Naive thymus-derived CD4-positive, alpha-beta T cell (primary cell): ENCODE measurements at regions not wholly inside any gene's neighbourhood (a gene's known extent, or its start where the extent isn't known, plus 50 kb on each side); places are given as distances from the start of the nearest gene placed in this dataset.
"Not testable (repeated sequence)": the region's sequence is repeated elsewhere in the genome, so short reads cannot be mapped to it uniquely, and the experiment has no call there.

Experiments used
- ATAC-seq: fragments of 150-1000 bp; cut with Tn5 transposase; 2 replicates; pipeline ENCODE4 v1.10.0; 2021; ENCODE audit warnings: mild to moderate bottlenecking, moderate library complexity
- CTCF ChIA-PET: fragments of 350-600 bp; sonication (Branson Sonifier 250); formaldehyde crosslinking; loops from one replicate; lab custom pipeline; 2021; ENCODE audit warnings: antibody characterized with exemption; lab: Charles Lee
- POLR2A ChIA-PET: fragments of 350-600 bp; sonication (Branson Sonifier 250); formaldehyde crosslinking; loops from one replicate; lab custom pipeline; 2021; ENCODE audit warnings: antibody characterized with exemption, inconsistent platforms; lab: Charles Lee
- DNase-seq, 9 donors: peaks; one replicate each; pipeline versions ENCODE4 v3.0.0 to v3.0.0-alpha.2; 2020 to 2022; ENCODE audit warnings: mixed read lengths in 1 of 9
- H3K27ac ChIP-seq: one replicate; pipeline ENCODE4 v1.7.0; 2013; ENCODE audit warnings: mild to moderate bottlenecking, low read depth, low read length, moderate library complexity
- H3K27me3 ChIP-seq, 2 donors: one replicate each; pipeline ENCODE4 v1.7.0; 2013; ENCODE audit warnings: low read length in 2 of 2, mild to moderate bottlenecking in 2 of 2, moderate library complexity in 2 of 2; ENCODE audit not compliant: control insufficient read depth in 2 of 2, insufficient read depth in 2 of 2
- H3K36me3 ChIP-seq, 3 experiments: 1 replicate in 2 of 3; 2 replicates in 1 of 3; pipeline ENCODE4 v1.7.0; 2013; ENCODE audit warnings: low read length in 3 of 3, mild to moderate bottlenecking in 3 of 3, moderate library complexity in 1 of 3; ENCODE audit not compliant: insufficient read depth in 3 of 3, control insufficient read depth in 2 of 3
- H3K4me1 ChIP-seq, 2 donors: one replicate each; pipeline ENCODE4 v1.7.0; 2013; ENCODE audit warnings: low read length in 2 of 2, mild to moderate bottlenecking in 2 of 2, moderate library complexity in 1 of 2; ENCODE audit not compliant: control insufficient read depth in 2 of 2, insufficient read depth in 2 of 2
- H3K4me3 ChIP-seq: 2 replicates; pipeline ENCODE4 v1.7.0; 2013; ENCODE audit warnings: mild to moderate bottlenecking, low read length
- H3K9me3 ChIP-seq, 3 experiments: 1 replicate in 2 of 3; 2 replicates in 1 of 3; pipeline ENCODE4 v1.7.0; 2013; ENCODE audit warnings: low read length in 3 of 3; ENCODE audit not compliant: control insufficient read depth in 2 of 3
- H3K27ac Mint-ChIP-seq, 9 donors: one replicate each; pipeline ENCODE4 v1.8.0; 2020 to 2022; ENCODE audit warnings: mixed read lengths in 9 of 9, mild to moderate bottlenecking in 8 of 9, moderate library complexity in 5 of 9, inconsistent platforms in 2 of 9
- H3K27me3 Mint-ChIP-seq, 5 donors: one replicate each; pipeline ENCODE4 v1.8.0; 2021 to 2022; ENCODE audit warnings: mixed read lengths in 5 of 5, mild to moderate bottlenecking in 1 of 5
- H3K36me3 Mint-ChIP-seq, 5 donors: one replicate each; pipeline ENCODE4 v1.8.0; 2020 to 2022; ENCODE audit warnings: mixed read lengths in 5 of 5, mild to moderate bottlenecking in 3 of 5, inconsistent platforms in 1 of 5
- H3K4me1 Mint-ChIP-seq, 7 donors: one replicate each; pipeline ENCODE4 v1.8.0; 2020 to 2022; ENCODE audit warnings: mixed read lengths in 7 of 7, mild to moderate bottlenecking in 3 of 7, inconsistent platforms in 1 of 7
- H3K4me3 Mint-ChIP-seq, 10 donors: one replicate each; pipeline ENCODE4 v1.8.0; 2020 to 2022; ENCODE audit warnings: mild to moderate bottlenecking in 10 of 10, mixed read lengths in 10 of 10, moderate library complexity in 6 of 10, inconsistent platforms in 2 of 10
- H3K9me3 Mint-ChIP-seq, 11 donors: one replicate each; pipeline ENCODE4 v1.8.0; 2020 to 2022; ENCODE audit warnings: mixed read lengths in 11 of 11, mild to moderate bottlenecking in 4 of 11, inconsistent platforms in 1 of 11, moderate library complexity in 1 of 11
- intact Hi-C, 2 donors: fragments of 100-400 bp; cut with micrococcal nuclease; formaldehyde crosslinking; loops; one replicate each; pipeline ENCODE4 v1.15.1; 2023

DNA sequence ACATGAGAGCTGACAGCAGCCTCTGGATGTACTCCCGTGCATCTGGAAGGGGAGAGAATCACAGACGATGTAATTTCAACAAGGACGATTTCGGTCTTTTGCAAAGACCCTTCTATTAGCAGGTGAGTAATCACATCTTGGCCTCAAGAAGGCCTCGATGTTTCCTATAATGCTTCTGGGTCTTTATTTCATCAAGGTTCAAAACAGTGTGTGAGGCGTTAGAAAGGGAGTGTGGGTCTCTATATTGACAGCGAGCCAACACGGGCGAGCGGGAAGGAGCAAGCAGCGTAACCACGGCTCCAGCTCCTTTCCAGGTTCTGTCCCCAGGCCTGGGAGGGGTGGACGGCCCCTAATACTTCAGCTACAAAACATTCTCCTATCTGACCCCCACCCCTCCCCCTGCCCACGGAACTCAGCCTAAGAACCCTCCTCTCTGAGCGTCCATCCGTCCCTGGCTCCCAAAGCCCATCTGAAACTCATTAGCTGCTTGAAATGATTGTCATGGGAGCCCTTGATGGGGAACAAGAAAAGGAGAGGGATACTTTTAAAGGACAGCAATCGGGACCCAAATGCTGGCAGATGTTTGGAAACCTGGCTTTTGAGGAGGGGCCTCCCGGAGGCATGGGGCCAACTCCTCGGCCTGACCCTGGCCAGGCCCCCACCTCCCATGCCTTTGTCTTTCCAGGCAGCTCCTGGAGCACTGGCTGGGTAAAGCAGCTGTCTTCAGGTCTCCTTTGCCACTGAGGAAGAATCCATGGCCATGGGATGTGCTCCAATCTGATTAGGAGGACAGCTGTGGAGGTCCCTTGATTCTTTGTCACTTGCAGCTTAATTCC is 250.8 kb downstream of the FOXD2 start:
- H3K4me1 Mint-ChIP-seq = no peaks in the 10 kb centered on the region
- Histone ChIP-seq H3K36me3 (no peaks in the 10 kb centered on the region), H3K4me3 (no peak overlapping the region), H3K27me3 (no peaks in the 10 kb centered on the region), H3K4me1 (no peaks in the 10 kb centered on the region), H3K27ac (no peak overlapping the region), H3K9me3 (no peaks in the 10 kb centered on the region)
- no peaks in the 10 kb centered on the region for H3K36me3 Mint-ChIP-seq
- POLR2A ChIA-PET = no interaction called here
- H3K9me3 Mint-ChIP-seq = peaks cover 0 to 3% (median 0%) of the 10 kb centered on the region in 11 donors
- CTCF ChIA-PET = no interaction called here
- ATAC-seq (no peak), DNase-seq (no peak)
- peaks cover 3 to 34% (median 26%) of the 10 kb centered on the region in 5 donors for H3K27me3 Mint-ChIP-seq
- H3K4me3 Mint-ChIP-seq = no peak overlapping the region
- H3K27ac Mint-ChIP-seq = no peak overlapping the region
- intact Hi-C loops = no loop called here

DNA sequence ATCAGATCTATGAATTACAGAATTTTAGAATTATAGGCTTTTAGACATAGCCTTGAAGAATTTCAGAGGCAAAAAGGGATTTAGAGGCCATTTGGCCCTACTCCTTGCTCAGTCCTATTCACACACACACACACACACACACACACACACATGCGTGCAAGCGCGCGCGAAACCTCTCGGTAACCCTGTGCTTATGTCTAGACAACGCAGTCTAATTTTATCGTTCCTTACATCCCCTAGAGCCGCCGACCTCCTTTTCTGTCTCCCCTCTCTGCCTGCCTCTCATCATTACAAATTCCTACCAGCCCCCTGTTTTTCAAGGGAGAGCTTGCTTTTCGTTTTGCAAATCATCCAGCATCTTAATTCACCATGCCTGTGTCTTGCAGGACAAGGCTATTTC is 252.1 kb downstream of the FOXD2 start:
- intact Hi-C loops = no loop called here
- Mint-ChIP-seq H3K27me3 (peaks cover 3 to 30% (median 26%) of the 10 kb centered on the region in 5 donors), H3K27ac (no peak overlapping the region), H3K4me3 (no peak overlapping the region), H3K4me1 (no peaks in the 10 kb centered on the region), H3K9me3 (peaks cover 0 to 3% (median 0%) of the 10 kb centered on the region in 11 donors), H3K36me3 (no peaks in the 10 kb centered on the region)
- ChIA-PET CTCF (no interaction called here), POLR2A (no interaction called here)
- no peak overlapping the region for H3K4me3 ChIP-seq
- no peak overlapping the region for H3K27ac ChIP-seq
- H3K27me3 ChIP-seq = no peaks in the 10 kb centered on the region
- DNase-seq (no peak), ATAC-seq (no peak)
- no peaks in the 10 kb centered on the region for H3K4me1 ChIP-seq
- no peaks in the 10 kb centered on the region for H3K9me3 ChIP-seq
- H3K36me3 ChIP-seq = no peaks in the 10 kb centered on the region

DNA sequence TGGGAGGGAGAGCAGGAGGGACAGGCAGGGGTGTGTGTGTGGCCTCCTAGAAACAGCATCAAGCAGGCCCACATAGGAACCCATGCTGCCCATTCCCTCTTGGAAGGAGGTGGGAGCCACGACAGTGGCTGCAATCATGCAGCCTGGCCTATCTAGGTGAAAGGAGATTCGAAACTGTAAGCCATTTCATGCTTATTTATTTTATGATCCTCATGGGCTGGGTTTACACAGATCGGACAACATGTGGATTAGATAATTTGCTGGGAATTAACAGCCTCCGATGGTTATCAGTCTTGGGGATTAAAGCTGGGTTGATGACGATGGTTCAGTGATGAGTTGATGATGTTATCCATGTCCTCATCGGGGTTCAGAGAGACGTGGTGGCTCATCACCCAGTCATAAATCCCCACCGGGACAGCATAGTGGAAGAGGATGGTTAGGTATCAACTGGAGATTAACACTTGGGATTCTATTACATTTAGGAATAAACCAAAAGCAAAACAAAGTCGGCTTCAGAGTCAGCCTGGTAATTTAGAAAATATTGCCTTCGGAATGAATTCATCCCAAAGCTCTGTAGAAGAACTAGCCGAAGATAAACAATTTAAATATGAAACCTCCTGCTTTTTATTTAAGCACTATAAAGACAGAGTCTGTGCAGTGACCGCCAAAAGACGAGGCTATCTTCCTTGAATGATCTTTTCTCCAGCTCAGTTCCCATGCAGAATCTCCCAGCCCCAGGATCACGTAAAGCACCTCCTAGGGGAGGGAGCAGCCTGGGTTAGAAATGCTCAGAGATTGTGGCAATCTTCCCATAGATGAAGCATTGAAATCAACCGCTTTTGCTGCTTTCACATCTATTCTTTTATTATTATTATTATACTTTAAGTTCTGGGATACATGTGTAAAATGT is 252.8 kb downstream of the FOXD2 start:
- ATAC-seq (no peak), DNase-seq (no peak)
- Mint-ChIP-seq H3K27me3 (peaks cover 3 to 29% (median 26%) of the 10 kb centered on the region in 5 donors), H3K4me1 (no peaks in the 10 kb centered on the region), H3K9me3 (peaks cover 0 to 3% (median 0%) of the 10 kb centered on the region in 11 donors), H3K36me3 (no peaks in the 10 kb centered on the region), H3K4me3 (no peak overlapping the region), H3K27ac (no peak overlapping the region)
- H3K9me3 ChIP-seq = no peaks in the 10 kb centered on the region
- H3K27me3 ChIP-seq = no peaks in the 10 kb centered on the region
- H3K4me1 ChIP-seq = no peaks in the 10 kb centered on the region
- H3K36me3 ChIP-seq = no peaks in the 10 kb centered on the region
- POLR2A ChIA-PET = no interaction called here
- H3K4me3 ChIP-seq = no peak overlapping the region
- H3K27ac ChIP-seq = no peak overlapping the region
- intact Hi-C loops = no loop called here
- CTCF ChIA-PET = no interaction called here

DNA sequence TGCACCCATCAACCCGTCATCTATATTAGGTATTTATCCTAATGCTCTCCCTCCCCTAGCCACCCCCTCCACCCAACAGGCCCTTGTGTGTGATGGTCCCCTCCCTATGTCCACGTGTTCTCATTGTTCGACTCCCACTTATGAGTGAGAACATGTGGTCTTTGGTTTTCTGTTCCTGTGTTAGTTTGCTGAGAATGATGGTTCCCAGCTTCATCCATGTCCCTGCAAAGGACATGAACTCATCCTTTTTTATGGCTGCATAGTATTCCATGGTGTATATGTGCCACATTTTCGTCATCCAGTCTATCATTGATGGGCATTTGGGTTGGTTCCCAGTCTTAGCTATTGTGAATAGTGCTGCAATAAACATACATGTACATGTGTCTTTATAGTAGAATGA is 253.4 kb downstream of the FOXD2 start:
- H3K27ac Mint-ChIP-seq, H3K4me3 ChIP-seq, intact Hi-C loops, CTCF ChIA-PET, H3K9me3 ChIP-seq, H3K36me3 Mint-ChIP-seq, POLR2A ChIA-PET, H3K9me3 Mint-ChIP-seq, ATAC-seq, H3K4me3 Mint-ChIP-seq, H3K4me1 Mint-ChIP-seq, DNase-seq, H3K36me3 ChIP-seq, H3K27me3 ChIP-seq, H3K4me1 ChIP-seq, H3K27ac ChIP-seq: not testable (repeated sequence)
- H3K27me3 Mint-ChIP-seq = peaks cover 3 to 29% (median 26%) of the 10 kb centered on the region in 5 donors

DNA sequence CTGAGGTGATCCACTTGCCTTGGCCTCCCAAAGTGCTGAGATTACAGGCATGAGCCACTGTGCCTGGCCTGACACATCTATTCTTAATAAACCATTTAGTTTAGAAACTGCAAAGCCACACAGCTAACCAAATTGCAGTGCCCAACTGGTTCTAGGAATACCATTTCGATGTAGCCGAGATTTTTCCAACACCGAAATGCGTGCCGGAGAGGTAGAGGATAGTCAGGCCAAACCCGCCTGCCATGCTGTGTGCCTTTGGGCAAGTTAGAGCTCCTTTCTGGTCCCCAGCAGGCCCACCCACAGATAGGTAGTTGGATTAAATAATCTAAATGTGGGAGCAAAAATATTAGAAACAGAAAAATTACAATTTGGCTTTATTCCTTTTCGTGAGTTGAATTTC is 254.4 kb downstream of the FOXD2 start:
- Histone ChIP-seq H3K4me1 (no peaks in the 10 kb centered on the region), H3K9me3 (no peaks in the 10 kb centered on the region), H3K4me3 (no peak overlapping the region), H3K36me3 (no peaks in the 10 kb centered on the region), H3K27me3 (no peaks in the 10 kb centered on the region), H3K27ac (no peak overlapping the region)
- DNase-seq (no peak), ATAC-seq (no peak)
- Mint-ChIP-seq H3K4me3 (no peak overlapping the region), H3K9me3 (peaks cover 0 to 3% (median 0%) of the 10 kb centered on the region in 11 donors), H3K36me3 (no peaks in the 10 kb centered on the region), H3K4me1 (no peaks in the 10 kb centered on the region), H3K27me3 (peaks cover 0 to 28% (median 26%) of the 10 kb centered on the region in 5 donors), H3K27ac (no peak overlapping the region)
- intact Hi-C loops = no loop called here
- ChIA-PET CTCF (no interaction called here), POLR2A (no interaction called here)

DNA sequence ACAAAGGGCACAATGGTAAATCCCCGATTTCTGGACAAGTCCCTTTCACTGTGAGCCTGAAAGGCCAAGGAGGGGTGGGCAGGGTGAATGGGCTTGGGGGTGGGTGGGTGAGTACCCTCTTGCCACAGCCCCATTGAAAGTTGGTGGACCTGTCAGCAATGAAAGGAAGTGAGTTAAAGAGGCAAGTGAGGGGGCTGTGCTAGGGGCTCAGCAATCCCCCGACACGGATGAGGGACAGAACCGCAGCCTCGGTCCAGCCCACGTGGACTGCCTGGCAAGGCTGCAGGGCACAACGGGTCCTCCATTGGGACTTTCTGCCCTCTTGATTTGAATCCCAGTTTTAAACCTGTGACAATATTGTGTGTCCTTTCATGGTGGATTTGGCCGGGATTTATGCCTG is 255.3 kb downstream of the FOXD2 start:
- no peaks in the 10 kb centered on the region for H3K9me3 ChIP-seq
- intact Hi-C loops = no loop called here
- no peaks in the 10 kb centered on the region for H3K4me1 ChIP-seq
- ChIA-PET POLR2A (no interaction called here), CTCF (no interaction called here)
- no peak for DNase-seq
- no peak for ATAC-seq
- H3K27me3 ChIP-seq = no peaks in the 10 kb centered on the region
- Mint-ChIP-seq H3K27me3 (peaks cover 0 to 20% (median 18%) of the 10 kb centered on the region in 5 donors), H3K36me3 (no peaks in the 10 kb centered on the region), H3K4me1 (peaks cover 0 to under 1% (median 0%) of the 10 kb centered on the region in 7 donors), H3K4me3 (no peak overlapping the region), H3K27ac (no peak overlapping the region), H3K9me3 (peaks cover 0 to 3% (median 0%) of the 10 kb centered on the region in 11 donors)
- H3K36me3 ChIP-seq = no peaks in the 10 kb centered on the region
- H3K27ac ChIP-seq = no peak overlapping the region
- H3K4me3 ChIP-seq = no peak overlapping the region
